ENCODE measurements at regions not wholly inside any gene's neighbourhood (a gene's known extent, or its start where the extent isn't known, plus 50 kb on each side); places are given as distances from the start of the nearest gene placed in this dataset.

- no peak for TF ChIP-seq TBP (IDR thresholded peaks at IDR 0.05; ENCODE audit: low read depth, low read length)
- no peak for TF ChIP-seq KDM1A (IDR thresholded peaks at IDR 0.05; ENCODE audit: borderline replicate concordance, low read length)
Measured at GRCh38 chr15:96253006-96253747, 77.3 kb upstream of the NR2F2 start (continued).

Data from H1 (cell line).